HuH-7 (cell line): ENCODE measurements at regions not wholly inside any gene's neighbourhood (a gene's known extent, or its start where the extent isn't known, plus 50 kb on each side); places are given as distances from the start of the nearest gene placed in this dataset.
"Not testable (repeated sequence)": the region's sequence is repeated elsewhere in the genome, so short reads cannot be mapped to it uniquely, and the experiment has no call there.

Experiments
- DNase-seq: peaks from one replicate; pipeline ENCODE4 v3.0.0; 2011; ENCODE audit warnings: low spot score

DNA sequence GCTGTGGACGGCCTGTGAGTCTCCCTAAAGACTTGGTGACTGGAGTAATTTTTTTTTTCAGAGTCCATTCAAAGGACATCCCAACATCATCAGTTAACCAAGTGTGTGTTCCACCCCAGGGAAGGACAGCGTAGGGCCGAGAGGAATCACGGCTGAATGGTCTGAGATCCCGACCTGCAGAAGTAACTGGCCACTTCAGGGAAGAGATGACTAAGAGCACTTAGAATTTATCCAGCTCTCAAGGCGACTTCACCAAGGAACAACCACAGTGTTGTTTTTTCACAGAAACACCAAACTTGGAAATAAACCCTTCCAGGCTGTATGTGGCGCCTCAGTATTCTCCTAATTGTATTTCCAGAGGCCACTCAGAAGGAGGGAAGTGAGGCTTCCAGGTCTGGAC, 231.6 kb downstream of the FNDC1 start:
- DNase-seq, result no peak

- DNase-seq, result no peak
Observed at GRCh38 chr6:159399751-159400221, 230.6 kb downstream of the FNDC1 start.

DNA sequence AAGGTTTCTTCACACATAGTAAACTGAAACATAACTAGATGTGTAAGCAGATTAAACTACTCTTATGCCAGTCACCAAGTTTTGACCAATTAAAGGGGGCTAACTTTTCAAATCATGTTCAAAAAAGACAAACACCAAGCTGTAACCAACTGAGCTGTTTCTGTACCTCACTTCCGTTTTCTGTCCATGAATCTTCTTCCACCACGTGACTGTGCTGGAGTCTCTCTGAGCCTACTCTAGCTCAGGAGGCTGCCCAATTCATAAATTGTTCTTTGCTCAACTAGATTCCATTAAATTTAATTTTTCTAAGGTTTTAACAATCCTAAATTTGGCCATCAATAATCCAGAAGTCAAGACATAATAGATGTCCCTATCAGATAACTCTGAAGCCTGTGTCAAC, 229.4 kb downstream of the FNDC1 start:
- DNase-seq, result no peak

DNA sequence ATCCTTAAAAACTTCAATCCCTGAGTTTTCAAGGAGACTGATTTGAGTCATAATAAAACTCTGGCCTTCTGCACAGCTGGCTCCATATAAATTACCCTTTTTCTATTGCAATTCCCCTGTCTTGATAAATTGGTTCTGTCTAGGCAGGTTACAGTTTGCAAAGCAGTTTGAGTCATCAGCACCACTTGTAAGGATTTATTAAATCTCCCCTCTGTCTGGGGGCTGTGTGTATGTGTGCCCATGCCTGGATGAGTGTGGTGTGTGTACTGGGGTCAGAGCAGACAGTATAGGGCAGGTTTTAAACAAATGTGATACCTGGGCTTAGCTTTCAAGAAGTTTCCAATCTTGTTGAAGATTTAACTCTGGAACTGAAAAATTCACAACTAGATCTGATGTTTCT, 228.6 kb downstream of the FNDC1 start:
- DNase-seq, result no peak

DNA sequence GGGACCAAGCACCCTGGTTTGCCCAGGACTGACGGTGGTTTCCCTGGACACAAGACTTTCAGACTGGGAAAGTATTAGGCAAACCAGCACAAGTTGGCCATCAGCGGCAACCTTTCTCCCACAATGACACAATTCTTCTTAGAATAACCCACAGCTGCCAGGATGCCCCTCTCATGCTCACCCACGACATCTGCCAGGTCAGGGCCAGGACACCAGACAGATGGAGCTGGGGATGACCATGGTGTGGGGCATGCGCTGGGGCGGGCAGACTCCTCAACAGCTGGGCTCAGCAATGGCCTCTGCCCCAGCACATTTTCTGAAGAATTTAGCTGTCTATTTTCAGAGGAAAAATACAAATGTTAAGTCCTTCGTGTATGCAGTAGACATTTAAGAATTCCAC, 226.4 kb downstream of the FNDC1 start:
- DNase-seq, result no peak

DNA sequence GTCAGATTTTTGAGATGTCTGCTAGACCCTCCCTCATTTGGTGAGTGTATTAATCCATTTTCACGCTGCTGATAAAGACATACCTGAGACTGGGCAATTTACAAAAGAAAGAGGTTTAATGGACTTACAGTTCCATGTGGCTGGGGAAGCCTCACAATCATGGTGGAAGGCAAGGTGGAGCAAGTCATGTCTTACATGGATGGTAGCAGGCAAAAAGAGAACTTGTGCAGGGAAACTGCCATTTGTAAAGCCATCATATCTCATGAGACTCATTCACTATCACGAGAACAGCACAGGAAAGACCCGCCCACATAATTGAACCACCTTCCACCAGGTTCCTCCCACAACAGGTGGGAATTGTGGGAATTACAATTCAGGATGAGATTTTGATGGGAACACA, 223.5 kb downstream of the FNDC1 start:
- DNase-seq, result not testable (repeated sequence)

- DNase-seq, result no peak
Observed at GRCh38 chr6:159390381-159390780, 221.2 kb downstream of the FNDC1 start.

DNA sequence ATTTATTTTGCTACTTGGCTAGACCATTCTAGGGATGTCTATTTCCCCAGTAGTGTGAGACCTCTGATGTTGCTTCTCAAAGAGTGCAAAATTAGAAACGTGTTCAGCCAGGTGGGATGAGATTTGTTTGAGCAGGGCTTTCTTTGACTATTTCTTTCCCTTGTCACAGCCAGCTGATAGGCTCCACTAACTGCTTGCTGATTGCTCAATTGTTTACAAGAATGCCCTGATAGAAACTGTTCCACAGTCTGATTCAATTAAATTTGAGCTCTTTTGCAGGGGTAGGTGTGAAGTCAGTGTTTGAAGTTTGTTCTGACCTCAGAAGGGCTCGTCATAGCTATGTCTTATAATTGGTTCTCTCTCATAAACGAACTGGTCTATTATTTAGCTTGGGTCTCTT, 220.5 kb downstream of the FNDC1 start:
- no peak for DNase-seq

- DNase-seq, result no peak
Observed at GRCh38 chr6:159380114-159380513, 210.9 kb downstream of the FNDC1 start.

GRCh38 chr6:159378411-159379328, 209.5 kb downstream of the FNDC1 start:
- no peak for DNase-seq

DNA sequence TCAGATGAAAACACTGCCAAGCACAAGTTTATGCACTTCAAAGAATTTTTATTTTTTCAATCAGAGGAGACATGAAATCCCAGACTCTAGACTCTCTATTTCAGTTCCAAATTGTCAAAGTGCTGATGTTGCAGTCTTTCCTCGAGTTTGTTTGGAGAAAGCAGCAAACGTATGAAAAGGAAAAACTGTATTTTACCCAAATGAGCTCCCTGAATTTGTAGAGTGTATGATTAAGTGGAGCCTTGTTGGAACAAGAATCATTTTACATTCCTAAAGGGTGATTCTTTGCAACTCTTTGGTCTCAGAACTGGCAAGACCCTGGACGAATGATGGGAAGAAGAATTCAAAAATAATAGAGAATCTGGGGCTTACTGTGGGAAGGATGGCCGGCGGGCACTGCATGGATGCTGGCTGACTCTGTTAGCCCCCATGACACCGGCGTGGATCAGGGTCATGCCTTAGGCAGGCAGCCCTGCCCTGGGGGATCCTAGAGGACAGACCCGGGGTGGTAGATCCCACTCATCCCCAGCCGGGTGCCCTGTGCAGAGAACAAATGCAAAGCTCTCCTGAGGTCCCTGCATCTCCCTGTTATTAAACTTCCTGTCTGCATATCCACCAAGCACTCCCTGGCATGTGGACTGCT, 207.4 kb downstream of the FNDC1 start:
- no peak for DNase-seq

DNA sequence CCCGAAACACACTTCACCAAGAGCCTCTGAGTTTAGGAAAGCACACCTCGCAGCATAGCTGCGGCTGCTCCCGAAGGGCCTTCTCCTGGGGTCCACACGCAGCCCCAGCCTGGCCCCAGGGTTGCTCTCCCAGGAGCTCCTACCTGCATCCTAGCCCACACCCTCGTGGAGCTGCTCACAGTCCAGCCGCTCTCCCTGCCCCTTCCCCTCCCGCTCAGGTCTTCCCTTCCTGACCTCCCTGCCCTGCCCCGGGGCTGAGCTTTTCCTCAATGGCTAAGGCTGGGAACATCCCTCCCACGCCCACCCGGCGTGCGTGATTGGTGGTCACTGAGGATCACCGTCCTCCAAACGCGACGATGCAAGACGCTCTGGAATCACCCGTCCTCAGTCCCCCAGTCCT, 205.8 kb downstream of the FNDC1 start:
- no peak for DNase-seq

DNA sequence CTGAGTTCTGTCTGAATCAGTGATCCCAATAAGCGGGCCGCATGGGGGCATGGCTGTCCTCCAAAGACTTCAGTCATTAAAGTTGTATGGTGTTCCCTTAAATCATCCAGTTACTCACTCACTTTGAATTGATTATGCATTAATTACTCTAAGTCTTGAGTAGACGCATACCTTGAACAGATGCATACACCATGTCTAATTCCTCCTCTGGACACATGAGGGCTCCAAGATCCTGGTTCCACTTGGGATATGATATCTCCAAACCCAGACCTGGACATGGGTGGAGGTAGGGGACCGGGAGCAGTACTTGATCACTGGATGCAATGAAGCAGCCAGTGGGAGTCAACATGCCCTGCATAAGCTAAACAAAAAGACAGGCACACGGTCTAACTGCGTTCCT, 204.5 kb downstream of the FNDC1 start:
- DNase-seq, result no peak

DNA sequence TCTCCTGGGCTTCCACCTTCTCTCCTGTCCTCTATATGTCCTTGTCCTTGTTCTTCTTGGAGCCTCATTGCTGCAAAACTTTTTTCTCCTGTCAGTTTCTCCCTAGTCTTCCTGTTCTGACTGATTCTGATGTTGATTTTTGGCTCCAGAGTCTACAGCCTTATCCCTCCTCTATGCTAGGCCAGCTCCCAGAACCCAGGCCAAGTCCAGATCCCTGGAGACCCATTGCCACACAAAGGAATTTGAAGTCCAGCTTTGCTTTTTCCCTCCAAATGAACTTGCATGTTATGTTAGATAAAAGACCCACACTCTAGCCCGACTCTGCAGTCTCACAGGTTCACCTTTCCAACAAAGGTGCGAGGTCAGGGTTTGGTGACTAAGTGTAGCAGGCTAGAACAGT, 203.1 kb downstream of the FNDC1 start:
- no peak for DNase-seq

DNA sequence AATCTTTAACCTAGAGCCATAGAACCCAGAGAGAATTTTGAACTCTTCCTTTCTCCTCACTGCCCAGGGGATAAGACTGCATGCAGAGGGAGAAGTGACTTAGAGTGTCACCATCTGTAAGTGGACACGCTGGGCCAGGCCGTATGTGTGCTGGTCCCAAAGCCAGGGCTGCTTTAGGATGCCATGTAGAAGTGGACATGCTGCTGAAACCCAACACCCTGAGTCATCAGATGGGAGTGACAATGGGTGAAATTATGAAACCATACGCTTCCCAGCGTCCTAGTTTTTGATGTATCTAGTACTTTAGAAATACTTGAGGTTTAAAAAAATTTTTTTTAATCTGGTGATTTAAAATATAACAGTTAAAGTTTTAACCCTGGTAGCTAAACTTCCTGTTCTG, 191.1 kb downstream of the FNDC1 start:
- DNase-seq, result no peak

GRCh38 chr6:159359581-159360297, 190.5 kb downstream of the FNDC1 start:
- no peak for DNase-seq

DNA sequence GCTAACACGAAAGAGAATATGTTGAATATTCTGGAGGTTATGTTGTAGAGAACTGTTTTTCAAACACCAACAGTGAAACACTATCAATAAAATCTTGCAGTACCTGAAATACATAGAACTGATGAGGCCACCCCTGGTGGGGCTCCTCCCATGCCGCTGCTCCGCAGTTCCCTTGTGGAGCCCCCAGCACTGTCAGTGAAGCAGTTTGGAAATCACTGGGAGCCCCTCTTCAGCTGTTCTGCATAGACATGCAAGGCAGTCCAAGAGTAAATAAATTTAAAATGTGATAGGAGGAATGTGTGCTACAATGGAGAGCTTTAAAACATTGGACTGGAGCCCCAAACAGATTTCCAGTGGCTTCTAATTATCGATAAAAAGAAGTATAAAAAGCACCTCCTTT, 189.4 kb downstream of the FNDC1 start:
- DNase-seq, result no peak

DNA sequence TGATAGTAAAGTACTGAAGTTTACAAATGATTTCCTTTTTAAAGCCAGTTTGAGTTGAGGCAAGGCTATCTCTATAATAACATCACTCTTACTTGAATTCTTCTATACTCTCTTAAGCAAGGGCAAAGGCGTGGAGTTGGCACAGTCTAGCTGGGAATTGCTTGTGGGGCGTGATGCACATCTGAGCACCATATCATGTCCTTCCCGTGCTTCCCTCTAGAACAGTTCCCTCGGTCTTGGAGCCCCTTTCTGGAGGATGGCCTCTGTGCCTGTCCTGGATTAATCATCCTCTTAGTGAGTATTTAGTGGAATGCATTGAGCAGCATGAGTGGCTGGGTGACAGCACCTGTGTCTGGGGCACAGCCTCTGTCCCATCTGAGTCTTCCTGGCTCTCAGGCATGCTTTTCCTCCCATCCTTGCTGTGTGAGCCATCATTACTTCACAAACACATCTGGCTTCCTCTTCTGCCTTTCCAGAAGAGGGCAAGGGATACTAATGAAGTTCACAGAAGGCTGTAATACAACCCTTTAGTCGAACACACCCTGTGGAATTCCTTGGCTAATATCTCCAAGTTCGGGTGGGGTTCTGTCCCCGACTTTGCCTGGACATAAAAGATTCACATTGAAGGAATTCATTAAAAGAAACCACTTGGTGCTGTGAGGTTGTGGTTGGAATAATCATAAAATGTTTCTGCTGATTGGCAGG, 188.2 kb downstream of the FNDC1 start:
- DNase-seq, result no peak

DNA sequence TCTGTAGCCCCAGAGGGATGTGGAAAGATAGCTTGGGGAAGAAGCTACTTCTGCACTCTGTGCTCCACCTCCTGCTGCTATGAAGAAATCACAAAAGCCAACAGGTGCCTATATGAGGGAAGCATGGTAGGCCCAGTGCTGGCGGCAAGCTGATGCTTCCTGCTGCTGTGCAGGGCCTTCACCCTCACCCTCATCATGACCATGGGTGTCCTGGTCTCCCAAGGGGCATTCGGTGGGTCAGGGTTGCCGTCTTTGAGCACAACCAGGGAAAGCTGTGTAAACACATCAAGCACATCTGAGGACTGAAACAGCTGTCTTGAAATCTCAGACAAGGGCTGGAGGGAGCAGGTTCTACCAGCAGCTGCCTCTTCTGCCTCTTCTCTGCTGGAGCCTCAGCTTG, 184.0 kb downstream of the FNDC1 start:
- DNase-seq, result no peak

GRCh38 chr6:159351707-159352106, 182.5 kb downstream of the FNDC1 start:
- no peak for DNase-seq

- DNase-seq, result no peak
Observed at GRCh38 chr6:159349915-159350314, 180.7 kb downstream of the FNDC1 start.

DNA sequence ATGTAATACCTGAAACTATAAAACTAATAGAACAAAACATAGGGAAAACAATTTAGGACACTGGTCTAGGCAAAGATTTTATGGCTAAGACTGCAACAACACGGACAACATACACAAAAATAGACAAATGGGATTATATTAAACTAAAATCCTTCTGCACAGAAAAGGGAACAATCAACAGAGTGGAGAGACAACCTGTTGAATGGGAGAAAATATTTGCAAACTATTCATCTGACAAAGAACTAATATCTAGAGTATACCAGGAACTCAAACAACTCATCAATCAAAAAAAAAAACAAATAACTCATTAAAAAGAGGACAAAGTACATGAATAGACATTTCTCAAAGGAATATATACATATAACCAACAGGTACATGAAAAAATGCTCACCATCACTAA, 174.5 kb downstream of the FNDC1 start:
- no peak for DNase-seq
